RWPE1 (cell line): ENCODE measurements at regions not wholly inside any gene's neighbourhood (a gene's known extent, or its start where the extent isn't known, plus 50 kb on each side); places are given as distances from the start of the nearest gene placed in this dataset.

Experiments used
- CTCF ChIA-PET: fragments of 350-600 bp; sonication (Branson Sonifier 250); formaldehyde crosslinking; extraction: SDS; loops from one replicate; lab custom pipeline; 2021; lab: Yijun Ruan, JAX
- POLR2A ChIA-PET: fragments of 400-600 bp; formaldehyde crosslinking; extraction: SDS; loops from one replicate; lab custom pipeline; 2020; ENCODE audit warnings: antibody characterized with exemption; ENCODE audit not compliant: low non-redundant PET; lab: Yijun Ruan, JAX
- DNase-seq: peaks from one replicate; pipeline ENCODE4 v3.0.0; 2012; ENCODE audit warnings: low spot score
- H3K27ac ChIP-seq: fragments of 450-650 bp; 2 replicates; pipeline ENCODE4 v1.5.1; 2017
- CTCF ChIP-seq: fragments of 450-650 bp; conservative IDR thresholded peaks from 2 replicates; pipeline ENCODE4 v1.5.1; 2017; ENCODE audit warnings: low read depth, mild to moderate bottlenecking

DNA sequence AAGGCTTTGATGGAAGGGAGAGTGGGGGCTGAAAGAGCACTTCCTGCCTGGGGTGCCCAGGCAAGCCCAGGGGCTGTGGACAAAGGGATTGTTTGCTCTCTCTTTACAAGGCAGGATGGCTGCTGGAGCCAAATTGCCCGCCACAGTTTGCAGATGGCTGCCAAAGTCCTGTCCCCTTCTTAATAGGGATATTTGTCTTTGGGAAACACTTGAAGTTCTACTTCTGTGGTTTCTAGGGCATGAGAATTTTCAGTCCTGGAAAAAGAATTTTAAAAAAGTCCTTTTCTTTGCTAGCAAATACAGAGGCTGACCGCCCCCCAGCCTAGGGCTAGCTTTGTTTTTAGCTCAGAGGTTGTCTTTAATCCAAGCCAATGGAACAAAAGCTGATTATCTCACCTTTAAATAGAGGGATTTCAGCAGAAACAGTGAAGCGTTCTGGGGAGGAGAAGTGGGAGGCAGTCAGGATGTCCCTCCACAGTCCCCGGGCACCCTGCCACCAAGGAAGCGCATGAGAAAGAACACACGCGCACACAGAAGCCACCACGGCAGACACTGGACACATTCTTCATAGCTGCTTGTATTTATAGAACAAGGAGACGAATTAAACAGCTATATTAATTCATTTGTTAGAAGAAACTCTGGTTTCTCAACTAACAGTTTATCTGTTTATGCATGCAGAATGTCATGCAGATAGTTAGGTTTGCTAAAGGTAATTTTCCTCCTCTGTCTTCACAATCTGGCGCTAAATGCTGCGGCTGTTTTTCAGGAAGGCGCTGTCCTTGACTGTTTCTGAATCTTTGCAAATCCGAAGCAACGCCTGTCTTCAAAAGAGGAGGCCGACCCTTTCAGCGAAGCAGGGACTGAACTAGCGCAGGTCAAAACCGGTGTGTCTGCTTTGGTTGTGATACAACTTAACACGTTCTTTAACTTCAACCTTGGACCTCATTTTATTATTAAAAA is 736.9 kb downstream of the QKI start:
- ChIA-PET POLR2A (no interaction called here), CTCF (no interaction called here)
- TF ChIP-seq CTCF: no peak
- DNase-seq: no peak
- H3K27ac ChIP-seq: no peak overlapping the region

GRCh38 chr6:164150232-164150631 is 735.7 kb downstream of the QKI start:
- ChIA-PET POLR2A (no interaction called here), CTCF (no interaction called here)
- no peak for DNase-seq
- TF ChIP-seq CTCF: no peak
- no peak overlapping the region for H3K27ac ChIP-seq

GRCh38 chr6:164148788-164149187 is 734.3 kb downstream of the QKI start:
- ChIA-PET CTCF (no interaction called here), POLR2A (no interaction called here)
- DNase-seq: no peak
- no peak for TF ChIP-seq CTCF
- H3K27ac ChIP-seq: no peak overlapping the region

DNA sequence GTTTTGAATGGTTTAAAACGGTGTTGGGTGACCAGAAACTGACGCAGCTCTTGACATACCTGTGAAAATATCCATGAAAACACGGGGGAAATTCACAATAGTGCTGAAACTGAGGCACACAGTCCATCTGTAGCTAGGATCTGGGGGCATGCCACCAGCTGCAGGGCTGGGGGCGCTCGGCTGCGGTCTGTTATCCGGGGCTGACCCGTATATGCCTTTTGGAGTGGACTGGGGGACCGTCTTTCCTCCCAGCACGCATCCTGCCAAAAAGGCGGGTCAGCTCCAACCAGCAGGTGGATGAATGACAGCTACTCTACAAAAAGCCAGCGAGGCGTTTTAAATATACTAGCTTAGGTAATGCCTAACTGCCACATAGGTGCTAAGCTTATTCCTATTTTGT is 729.8 kb downstream of the QKI start:
- DNase-seq: no peak
- CTCF ChIA-PET: no interaction called here
- H3K27ac ChIP-seq: no peak overlapping the region
- TF ChIP-seq CTCF: no peak
- POLR2A ChIA-PET: no interaction called here

- ChIA-PET CTCF (interaction anchor here (0.5 kb wide), 1 partner anchor 215 kb away, joined by 3 read pairs; no protein-coding TSS in a partner anchor), POLR2A (no interaction called here)
- no peak for TF ChIP-seq CTCF
- DNase-seq: no peak
- H3K27ac ChIP-seq: no peak overlapping the region
Observed at GRCh38 chr6:164142322-164142721, 727.8 kb downstream of the QKI start.

DNA sequence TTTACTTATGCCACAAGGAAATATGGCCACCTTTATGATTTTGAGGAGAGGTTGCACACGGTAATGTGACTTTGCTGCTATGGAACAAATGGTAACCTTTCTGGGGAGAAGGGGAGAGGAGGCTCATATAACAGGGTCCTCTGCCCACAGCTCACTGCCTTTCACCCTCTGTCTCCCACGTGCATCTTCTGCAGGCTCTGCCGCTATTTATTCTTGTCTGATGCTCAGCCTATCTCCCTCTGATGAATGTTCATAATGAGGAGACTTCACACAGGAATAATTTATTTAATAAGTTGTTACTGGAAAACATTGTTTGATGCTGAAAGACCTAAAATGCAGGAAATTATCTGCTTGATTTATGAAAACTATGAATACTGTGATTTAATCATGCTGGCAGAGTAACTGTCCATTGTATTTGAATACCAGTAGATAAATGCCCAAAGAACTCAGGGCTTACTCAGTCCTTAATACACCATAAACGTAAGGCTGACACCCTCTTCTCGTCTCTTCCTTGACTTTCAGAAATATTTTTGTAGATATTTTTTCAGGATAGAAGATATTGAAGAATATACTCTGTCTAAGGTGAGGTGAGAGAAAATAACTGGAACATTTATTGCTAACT is 721.1 kb downstream of the QKI start:
- no peak for TF ChIP-seq CTCF
- no peak overlapping the region for H3K27ac ChIP-seq
- POLR2A ChIA-PET: no interaction called here
- CTCF ChIA-PET: no interaction called here
- no peak for DNase-seq
